HEK293 (cell line): ENCODE measurements at regions not wholly inside any gene's neighbourhood (a gene's known extent, or its start where the extent isn't known, plus 50 kb on each side); places are given as distances from the start of the nearest gene placed in this dataset.

ENCODE experiments used
- ZBTB8A ChIP-seq: fragments of 450-650 bp; formaldehyde crosslinking; IDR thresholded peaks from 2 replicates; pipeline ENCODE4 v1.5.1; 2016; ENCODE audit warnings: missing biosample characterization, missing genetic modification characterization
- ZFP69B ChIP-seq: fragments of 450-650 bp; formaldehyde crosslinking; IDR thresholded peaks from 2 replicates; pipeline ENCODE4 v1.5.1; 2016; ENCODE audit warnings: missing biosample characterization, missing genetic modification characterization
- ZNF211 ChIP-seq: fragments of 450-650 bp; formaldehyde crosslinking; IDR thresholded peaks from 2 replicates; pipeline ENCODE4 v1.5.1; 2016; ENCODE audit warnings: low read depth, missing biosample characterization, missing genetic modification characterization
- TF ChIP-seq, protein P1 (sequence below): fragments of 450-650 bp; formaldehyde crosslinking; IDR thresholded peaks from 2 replicates; pipeline ENCODE4 v1.5.1; 2016; ENCODE audit warnings: missing biosample characterization, missing genetic modification characterization

DNA sequence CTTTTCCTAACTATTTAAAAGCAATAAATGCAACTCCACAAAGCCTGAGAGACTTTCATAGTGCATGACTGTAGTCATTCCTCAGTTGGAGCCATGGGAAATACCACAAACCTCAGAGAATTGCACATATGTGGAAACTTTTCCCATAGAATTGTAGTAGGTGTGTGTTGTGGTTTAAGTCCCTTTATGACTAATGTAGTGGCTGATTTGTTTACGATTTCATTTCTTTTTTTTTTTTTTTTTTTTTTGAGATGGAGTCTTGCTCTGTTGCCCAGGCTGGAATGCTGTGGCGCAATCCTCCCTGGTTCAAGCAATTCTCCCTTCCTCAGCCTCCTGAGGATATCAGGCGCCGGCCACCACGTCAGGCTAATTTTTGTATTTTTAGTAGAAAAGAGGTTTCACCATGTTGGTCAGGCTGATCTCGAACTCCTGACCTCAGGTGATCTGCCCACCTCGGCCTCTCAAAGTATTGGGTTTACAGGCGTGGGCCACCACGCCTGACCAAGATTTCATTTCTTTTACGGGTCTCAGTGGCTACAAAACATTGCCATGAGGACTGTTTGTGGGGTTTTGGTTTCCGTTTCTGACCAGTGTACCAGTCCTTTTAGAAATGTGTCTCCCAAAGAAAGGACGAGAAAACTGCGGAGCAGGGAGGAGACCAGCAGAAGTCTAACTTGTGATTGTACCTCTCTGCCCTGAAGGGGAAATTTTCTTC is 212.1 kb upstream of the MARCKS start:
- no peak for TF ChIP-seq ZNF211 (tag by site-specific recombination)
- TF ChIP-seq, protein P1, sequence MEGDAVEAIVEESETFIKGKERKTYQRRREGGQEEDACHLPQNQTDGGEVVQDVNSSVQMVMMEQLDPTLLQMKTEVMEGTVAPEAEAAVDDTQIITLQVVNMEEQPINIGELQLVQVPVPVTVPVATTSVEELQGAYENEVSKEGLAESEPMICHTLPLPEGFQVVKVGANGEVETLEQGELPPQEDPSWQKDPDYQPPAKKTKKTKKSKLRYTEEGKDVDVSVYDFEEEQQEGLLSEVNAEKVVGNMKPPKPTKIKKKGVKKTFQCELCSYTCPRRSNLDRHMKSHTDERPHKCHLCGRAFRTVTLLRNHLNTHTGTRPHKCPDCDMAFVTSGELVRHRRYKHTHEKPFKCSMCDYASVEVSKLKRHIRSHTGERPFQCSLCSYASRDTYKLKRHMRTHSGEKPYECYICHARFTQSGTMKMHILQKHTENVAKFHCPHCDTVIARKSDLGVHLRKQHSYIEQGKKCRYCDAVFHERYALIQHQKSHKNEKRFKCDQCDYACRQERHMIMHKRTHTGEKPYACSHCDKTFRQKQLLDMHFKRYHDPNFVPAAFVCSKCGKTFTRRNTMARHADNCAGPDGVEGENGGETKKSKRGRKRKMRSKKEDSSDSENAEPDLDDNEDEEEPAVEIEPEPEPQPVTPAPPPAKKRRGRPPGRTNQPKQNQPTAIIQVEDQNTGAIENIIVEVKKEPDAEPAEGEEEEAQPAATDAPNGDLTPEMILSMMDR (tag by site-specific recombination) = no peak
- no peak for TF ChIP-seq ZBTB8A (tag by site-specific recombination)
- no peak for TF ChIP-seq ZFP69B
